Testis (tissue), 2 donors: ENCODE measurements at regions not wholly inside any gene's neighbourhood (a gene's known extent, or its start where the extent isn't known, plus 50 kb on each side); places are given as distances from the start of the nearest gene placed in this dataset.

Experiments used
- CTCF ChIP-seq, 3 experiments: fragments of 450-650 bp in 2 of 3; fragments of 200-600 bp in 1 of 3; sonication (generic) in 1 of 3; IDR thresholded peaks; one replicate each; pipeline ENCODE4 v1.5.1; 2016 to 2019; ENCODE audit warnings: antibody characterized with exemption in 3 of 3, mild to moderate bottlenecking in 2 of 3, moderate library complexity in 1 of 3
- POLR2A ChIP-seq: fragments of 450-650 bp; IDR thresholded peaks from one replicate; pipeline ENCODE4 v1.6.1; 2017; ENCODE audit warnings: antibody characterized with exemption, mild to moderate bottlenecking, moderate library complexity

- TF ChIP-seq CTCF (IDR thresholded peaks at IDR 0.05) (no peak), POLR2A (no peak)
Observed at GRCh38 chr5:68960456-68960855, 133.4 kb upstream of the SLC30A5 start.
